HFF-Myc (cell line): ENCODE measurements at regions not wholly inside any gene's neighbourhood (a gene's known extent, or its start where the extent isn't known, plus 50 kb on each side); places are given as distances from the start of the nearest gene placed in this dataset.
"Not testable (repeated sequence)": the region's sequence is repeated elsewhere in the genome, so short reads cannot be mapped to it uniquely, and the experiment has no call there.

ENCODE experiments used
- DNase-seq: peaks from one replicate; pipeline ENCODE4 v3.0.0-alpha.2; 2011; ENCODE audit warnings: low read depth; ENCODE audit errors: extremely low read depth
- H3K4me3 ChIP-seq: replicated peaks from 2 replicates; pipeline ENCODE4 v1.5.1; 2011; ENCODE audit warnings: low read depth, mild to moderate bottlenecking, control low read depth, low read length
- CTCF ChIP-seq: IDR thresholded peaks from 2 replicates; pipeline ENCODE4 v1.5.1; 2012; ENCODE audit warnings: mild to moderate bottlenecking, low read depth, low read length, control low read depth; ENCODE audit errors: missing control alignments

- H3K4me3 ChIP-seq, result no peak overlapping the region
- TF ChIP-seq CTCF, result no peak
- DNase-seq, result no peak
Measured at GRCh38 chr7:67671006-67671548, 674.4 kb downstream of the TYW1 start.

- no peak for TF ChIP-seq CTCF
- DNase-seq, result no peak
- no peak overlapping the region for H3K4me3 ChIP-seq
Measured at GRCh38 chr7:67673861-67674260, 677.2 kb downstream of the TYW1 start.

- DNase-seq, H3K4me3 ChIP-seq: not testable (repeated sequence)
Measured at GRCh38 chr7:67674862-67675261, 678.2 kb downstream of the TYW1 start.

GRCh38 chr7:67675971-67676370 lies 679.3 kb downstream of the TYW1 start:
- no peak for DNase-seq
- TF ChIP-seq CTCF, result no peak
- no peak overlapping the region for H3K4me3 ChIP-seq

- no peak overlapping the region for H3K4me3 ChIP-seq
- no peak for TF ChIP-seq CTCF
- no peak for DNase-seq
Measured at GRCh38 chr7:67678419-67678818, 681.8 kb downstream of the TYW1 start.

- H3K4me3 ChIP-seq, result no peak overlapping the region
- no peak for DNase-seq
- no peak for TF ChIP-seq CTCF
Measured at GRCh38 chr7:67683628-67684027, 687.0 kb downstream of the TYW1 start.

GRCh38 chr7:67690700-67691099 lies 694.1 kb downstream of the TYW1 start:
- no peak for TF ChIP-seq CTCF

More at GRCh38 chr7:67690700-67691099, 694.1 kb downstream of the TYW1 start:
- DNase-seq, result no peak
- no peak overlapping the region for H3K4me3 ChIP-seq
